Chondrocyte (in vitro differentiated cells): ENCODE measurements at regions not wholly inside any gene's neighbourhood (a gene's known extent, or its start where the extent isn't known, plus 50 kb on each side); places are given as distances from the start of the nearest gene placed in this dataset.

Source experiments
- DNase-seq: peaks from one replicate; pipeline ENCODE4 v3.0.0; 2021; ENCODE audit warnings: mixed read lengths, low spot score
- H3K27ac Mint-ChIP-seq: one replicate; pipeline ENCODE4 v1.8.0; 2021; ENCODE audit warnings: mild to moderate bottlenecking, moderate library complexity, mixed read lengths; ENCODE audit not compliant: unreplicated experiment
- H3K27me3 Mint-ChIP-seq: 2 replicates; pipeline ENCODE4 v1.8.0; 2021; ENCODE audit warnings: low read depth, mixed read lengths
- H3K36me3 Mint-ChIP-seq: 2 replicates; pipeline ENCODE4 v1.8.0; 2021; ENCODE audit warnings: low read depth, mixed read lengths
- H3K4me1 Mint-ChIP-seq: 2 replicates; pipeline ENCODE4 v1.8.0; 2021; ENCODE audit warnings: low read depth, mild to moderate bottlenecking, mixed read lengths
- H3K4me3 Mint-ChIP-seq: one replicate; pipeline ENCODE4 v1.8.0; 2021; ENCODE audit warnings: mild to moderate bottlenecking, moderate library complexity, mixed read lengths; ENCODE audit not compliant: unreplicated experiment
- H3K9me3 Mint-ChIP-seq: 2 replicates; pipeline ENCODE4 v1.8.0; 2021; ENCODE audit warnings: low read depth, mixed read lengths
- TF ChIP-seq, protein P1 (sequence below): fragments of 200-600 bp; sonication (generic); IDR thresholded peaks from 2 replicates; pipeline ENCODE4 v1.5.0; 2021; ENCODE audit warnings: antibody characterized with exemption, mild to moderate bottlenecking, moderate library complexity

DNA sequence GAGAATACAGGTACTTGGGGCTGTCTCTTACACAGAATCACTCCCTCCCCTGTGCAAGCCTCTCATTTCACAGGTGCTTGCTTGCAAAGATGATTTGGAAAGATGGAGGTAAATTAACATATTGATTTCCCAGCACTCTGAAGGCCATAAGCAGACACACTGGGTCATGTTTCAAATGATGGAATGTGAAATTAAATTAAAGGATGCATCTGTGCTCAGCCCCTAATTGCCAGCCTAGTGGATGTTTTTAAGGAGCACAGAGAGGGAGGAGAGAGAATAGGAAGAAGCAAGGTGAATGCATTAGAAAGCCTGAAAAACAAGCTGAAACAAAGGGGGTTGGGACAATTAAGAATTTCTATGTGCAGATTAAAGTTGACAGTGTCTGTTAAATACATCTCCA, 96.1 kb upstream of the GRIP1 start:
- H3K4me3 Mint-ChIP-seq = no peak overlapping the region
- no peaks in the 10 kb centered on the region for H3K4me1 Mint-ChIP-seq
- no peaks in the 10 kb centered on the region for H3K27me3 Mint-ChIP-seq
- TF ChIP-seq, protein P1, sequence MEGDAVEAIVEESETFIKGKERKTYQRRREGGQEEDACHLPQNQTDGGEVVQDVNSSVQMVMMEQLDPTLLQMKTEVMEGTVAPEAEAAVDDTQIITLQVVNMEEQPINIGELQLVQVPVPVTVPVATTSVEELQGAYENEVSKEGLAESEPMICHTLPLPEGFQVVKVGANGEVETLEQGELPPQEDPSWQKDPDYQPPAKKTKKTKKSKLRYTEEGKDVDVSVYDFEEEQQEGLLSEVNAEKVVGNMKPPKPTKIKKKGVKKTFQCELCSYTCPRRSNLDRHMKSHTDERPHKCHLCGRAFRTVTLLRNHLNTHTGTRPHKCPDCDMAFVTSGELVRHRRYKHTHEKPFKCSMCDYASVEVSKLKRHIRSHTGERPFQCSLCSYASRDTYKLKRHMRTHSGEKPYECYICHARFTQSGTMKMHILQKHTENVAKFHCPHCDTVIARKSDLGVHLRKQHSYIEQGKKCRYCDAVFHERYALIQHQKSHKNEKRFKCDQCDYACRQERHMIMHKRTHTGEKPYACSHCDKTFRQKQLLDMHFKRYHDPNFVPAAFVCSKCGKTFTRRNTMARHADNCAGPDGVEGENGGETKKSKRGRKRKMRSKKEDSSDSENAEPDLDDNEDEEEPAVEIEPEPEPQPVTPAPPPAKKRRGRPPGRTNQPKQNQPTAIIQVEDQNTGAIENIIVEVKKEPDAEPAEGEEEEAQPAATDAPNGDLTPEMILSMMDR = no peak
- no peak for DNase-seq
- no peak overlapping the region for H3K27ac Mint-ChIP-seq
- no peaks in the 10 kb centered on the region for H3K9me3 Mint-ChIP-seq
- no peaks in the 10 kb centered on the region for H3K36me3 Mint-ChIP-seq

DNA sequence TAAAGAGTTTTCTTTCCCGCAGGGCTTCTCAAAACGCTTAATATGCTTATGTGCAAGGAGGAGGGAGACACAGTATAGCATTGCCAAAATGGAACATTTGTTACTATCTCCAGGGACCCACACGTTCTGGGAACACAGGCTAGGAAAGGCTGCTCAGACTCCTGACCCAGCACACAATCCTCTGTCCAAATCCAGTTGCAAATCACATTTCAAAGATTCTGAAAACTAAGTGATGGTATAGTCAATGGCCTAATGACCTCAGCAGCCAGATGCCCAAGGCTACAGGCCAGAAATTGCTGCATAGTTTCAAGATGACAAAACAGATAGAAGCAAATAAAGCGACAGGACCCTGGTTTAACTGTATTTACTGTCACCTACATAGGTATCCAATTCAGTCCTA, 97.0 kb upstream of the GRIP1 start:
- DNase-seq = no peak
- H3K27ac Mint-ChIP-seq = no peak overlapping the region
- H3K9me3 Mint-ChIP-seq = no peaks in the 10 kb centered on the region
- TF ChIP-seq, protein P1 = no peak
- no peaks in the 10 kb centered on the region for H3K27me3 Mint-ChIP-seq
- H3K4me3 Mint-ChIP-seq = no peak overlapping the region
- no peaks in the 10 kb centered on the region for H3K4me1 Mint-ChIP-seq
- no peaks in the 10 kb centered on the region for H3K36me3 Mint-ChIP-seq

DNA sequence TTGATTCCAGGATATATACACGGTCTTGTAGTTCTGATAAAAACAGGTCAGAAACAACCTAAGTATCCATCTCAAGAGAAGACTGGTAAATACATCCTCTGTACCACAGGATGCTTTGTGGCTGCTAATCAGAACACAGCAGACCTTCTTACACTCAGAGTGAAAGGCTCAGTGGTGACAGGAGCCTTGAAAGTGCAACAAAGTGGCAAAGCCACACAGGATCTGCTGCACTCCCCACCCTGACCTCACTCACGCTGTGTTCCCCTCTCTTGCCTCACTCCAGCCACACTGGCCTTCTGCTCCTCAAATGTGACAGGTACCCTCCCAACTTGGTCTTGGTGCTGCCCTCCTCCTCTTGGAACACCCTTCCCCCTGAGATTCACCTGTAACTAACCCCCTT, 98.1 kb upstream of the GRIP1 start:
- Mint-ChIP-seq H3K36me3 (no peaks in the 10 kb centered on the region), H3K4me1 (no peaks in the 10 kb centered on the region), H3K27ac (no peak overlapping the region), H3K9me3 (no peaks in the 10 kb centered on the region), H3K4me3 (no peak overlapping the region), H3K27me3 (no peaks in the 10 kb centered on the region)
- DNase-seq = no peak
- TF ChIP-seq, protein P1 = no peak

DNA sequence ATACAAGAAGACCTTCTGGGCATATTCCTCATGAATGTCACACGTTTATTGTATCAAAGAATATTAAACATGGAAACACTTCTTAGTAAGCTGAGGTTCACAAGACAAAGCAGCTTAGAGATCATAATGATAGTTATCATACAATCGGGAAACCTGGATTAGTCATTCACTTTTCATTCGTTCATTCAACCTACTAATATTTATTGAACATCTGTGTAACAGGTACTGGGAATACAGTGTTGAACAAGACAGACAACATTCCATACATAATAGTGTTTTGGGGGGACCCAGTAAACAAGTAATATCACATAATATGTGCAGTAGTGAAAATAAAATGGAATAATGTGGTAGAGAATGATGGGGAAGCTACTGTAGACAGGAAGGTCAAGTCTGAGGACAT, 100.6 kb upstream of the GRIP1 start:
- Mint-ChIP-seq H3K36me3 (no peaks in the 10 kb centered on the region), H3K4me1 (no peaks in the 10 kb centered on the region), H3K9me3 (no peaks in the 10 kb centered on the region), H3K27ac (no peak overlapping the region), H3K27me3 (no peaks in the 10 kb centered on the region), H3K4me3 (no peak overlapping the region)
- no peak for DNase-seq
- TF ChIP-seq, protein P1 = no peak

GRCh38 chr12:66786531-66787308, 107.8 kb upstream of the GRIP1 start:
- H3K4me1 Mint-ChIP-seq = no peaks in the 10 kb centered on the region
- H3K27ac Mint-ChIP-seq = no peak overlapping the region
- TF ChIP-seq, protein P1 = no peak
- H3K27me3 Mint-ChIP-seq = no peaks in the 10 kb centered on the region
- H3K9me3 Mint-ChIP-seq = no peaks in the 10 kb centered on the region
- no peak overlapping the region for H3K4me3 Mint-ChIP-seq
- DNase-seq = no peak
- H3K36me3 Mint-ChIP-seq = no peaks in the 10 kb centered on the region
